MCF 10A (cell line): ENCODE measurements at regions not wholly inside any gene's neighbourhood (a gene's known extent, or its start where the extent isn't known, plus 50 kb on each side); places are given as distances from the start of the nearest gene placed in this dataset.
A peak's percentile ranks its signal among the peaks of the same experiment; 100 is the strongest.

Source experiments
- BruUV-seq: library from RNA; stranded (reverse); fragments of 400-500 nt; replicated peaks from 2 replicates; lab custom pipeline; 2021; lab: Mats Ljungman, UMichigan
- CTCF ChIA-PET: fragments of 300-600 bp; sonication (Branson Sonifier 250); formaldehyde crosslinking; extraction: SDS; loops from one replicate; lab custom pipeline; 2021; ENCODE audit warnings: antibody characterized with exemption, inconsistent platforms; lab: Yijun Ruan, JAX
- POLR2A ChIA-PET: fragments of 300-600, 350-650 bp; sonication (Branson Sonifier 250); formaldehyde crosslinking; extraction: SDS; loops from one replicate; lab custom pipeline; 2020; ENCODE audit warnings: antibody characterized with exemption, inconsistent platforms; lab: Yijun Ruan, JAX
- DNase-seq: peaks from one replicate; pipeline ENCODE4 v3.0.0-alpha.2; 2018; ENCODE audit not compliant: unreplicated experiment
- H3K27ac Mint-ChIP-seq: one replicate; pipeline ENCODE4 v1.8.0; 2022; ENCODE audit warnings: mild to moderate bottlenecking, low read depth, mixed read lengths; ENCODE audit not compliant: unreplicated experiment
- H3K27me3 Mint-ChIP-seq: one replicate; pipeline ENCODE4 v1.8.0; 2022; ENCODE audit warnings: mixed read lengths; ENCODE audit not compliant: insufficient read depth, unreplicated experiment
- H3K36me3 Mint-ChIP-seq: one replicate; pipeline ENCODE4 v1.8.0; 2022; ENCODE audit warnings: mild to moderate bottlenecking, moderate library complexity, mixed read lengths; ENCODE audit not compliant: insufficient read depth, unreplicated experiment
- H3K4me1 Mint-ChIP-seq: one replicate; pipeline ENCODE4 v1.8.0; 2022; ENCODE audit warnings: mixed read lengths; ENCODE audit not compliant: insufficient read depth, unreplicated experiment
- H3K4me3 Mint-ChIP-seq: one replicate; pipeline ENCODE4 v1.8.0; 2022; ENCODE audit warnings: mild to moderate bottlenecking, moderate library complexity, mixed read lengths; ENCODE audit not compliant: unreplicated experiment
- H3K9me3 Mint-ChIP-seq: one replicate; pipeline ENCODE4 v1.8.0; 2022; ENCODE audit warnings: mixed read lengths; ENCODE audit not compliant: unreplicated experiment
- intact Hi-C: fragments of 100-400 bp; cut with micrococcal nuclease; formaldehyde crosslinking; loops from 2 replicates; pipeline ENCODE4 v1.14.1; 2022
- TF ChIP-seq, protein P1 (sequence below): fragments of 200-600 bp; IDR thresholded peaks from one replicate; pipeline ENCODE4 v1.8.0; 2022; ENCODE audit warnings: antibody characterized with exemption, mild to moderate bottlenecking; ENCODE audit not compliant: unreplicated experiment

- Mint-ChIP-seq H3K9me3 (peaks cover 9% of the 10 kb centered on the region), H3K4me3 (no peak overlapping the region), H3K4me1 (no peaks in the 10 kb centered on the region), H3K27ac (no peak overlapping the region), H3K27me3 (no peaks in the 10 kb centered on the region), H3K36me3 (no peaks in the 10 kb centered on the region)
- TF ChIP-seq, protein P1, sequence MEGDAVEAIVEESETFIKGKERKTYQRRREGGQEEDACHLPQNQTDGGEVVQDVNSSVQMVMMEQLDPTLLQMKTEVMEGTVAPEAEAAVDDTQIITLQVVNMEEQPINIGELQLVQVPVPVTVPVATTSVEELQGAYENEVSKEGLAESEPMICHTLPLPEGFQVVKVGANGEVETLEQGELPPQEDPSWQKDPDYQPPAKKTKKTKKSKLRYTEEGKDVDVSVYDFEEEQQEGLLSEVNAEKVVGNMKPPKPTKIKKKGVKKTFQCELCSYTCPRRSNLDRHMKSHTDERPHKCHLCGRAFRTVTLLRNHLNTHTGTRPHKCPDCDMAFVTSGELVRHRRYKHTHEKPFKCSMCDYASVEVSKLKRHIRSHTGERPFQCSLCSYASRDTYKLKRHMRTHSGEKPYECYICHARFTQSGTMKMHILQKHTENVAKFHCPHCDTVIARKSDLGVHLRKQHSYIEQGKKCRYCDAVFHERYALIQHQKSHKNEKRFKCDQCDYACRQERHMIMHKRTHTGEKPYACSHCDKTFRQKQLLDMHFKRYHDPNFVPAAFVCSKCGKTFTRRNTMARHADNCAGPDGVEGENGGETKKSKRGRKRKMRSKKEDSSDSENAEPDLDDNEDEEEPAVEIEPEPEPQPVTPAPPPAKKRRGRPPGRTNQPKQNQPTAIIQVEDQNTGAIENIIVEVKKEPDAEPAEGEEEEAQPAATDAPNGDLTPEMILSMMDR = no peak
- ChIA-PET POLR2A (no interaction called here), CTCF (interaction anchor here (0.6 to 9.3 kb wide), 6 partner anchors 12 to 1401 kb away, joined by 3 to 161 read pairs (median 3); no protein-coding TSS in a partner anchor)
- intact Hi-C loops = loop anchor here (10.0 kb wide), 1 partner anchor 1403 kb away; no protein-coding TSS in a partner anchor
- no TSS peak for BruUV-seq
- DNase-seq = no peak
Observed at GRCh38 chr13:111472083-111472482, 151.6 kb downstream of the TEX29 start.

- TF ChIP-seq, protein P1 = no peak
- intact Hi-C loops = loop anchor here (10.0 kb wide), 1 partner anchor 1402 kb away; no protein-coding TSS in a partner anchor
- DNase-seq = no peak
- BruUV-seq = no TSS peak
- no peaks in the 10 kb centered on the region for H3K4me1 Mint-ChIP-seq
- ChIA-PET POLR2A (no interaction called here), CTCF (interaction anchor here (0.6 to 9.3 kb wide), 9 partner anchors 12 to 1401 kb away, joined by 3 to 161 read pairs (median 8); no protein-coding TSS in a partner anchor)
- H3K27me3 Mint-ChIP-seq = no peaks in the 10 kb centered on the region
- H3K27ac Mint-ChIP-seq = no peak overlapping the region
- H3K4me3 Mint-ChIP-seq = no peak overlapping the region
- peaks cover 4% of the 10 kb centered on the region for H3K9me3 Mint-ChIP-seq
- H3K36me3 Mint-ChIP-seq = no peaks in the 10 kb centered on the region
Observed at GRCh38 chr13:111472559-111473460, 152.4 kb downstream of the TEX29 start.

GRCh38 chr13:111474136-111475002 lies 153.9 kb downstream of the TEX29 start:
- no peak overlapping the region for H3K27ac Mint-ChIP-seq
- H3K4me3 Mint-ChIP-seq = no peak overlapping the region
- DNase-seq = peak; percentile 52
- H3K27me3 Mint-ChIP-seq = peaks cover 13% of the 10 kb centered on the region
- CTCF ChIA-PET = interaction anchor here (0.6 to 9.3 kb wide), 36 partner anchors 8 to 1474 kb away, joined by 3 to 161 read pairs (median 4); no protein-coding TSS in a partner anchor
- no TSS peak for BruUV-seq
- no peaks in the 10 kb centered on the region for H3K36me3 Mint-ChIP-seq
- H3K9me3 Mint-ChIP-seq = no peaks in the 10 kb centered on the region
- intact Hi-C loops = loop anchor here (1.0 to 10.0 kb wide), 3 partner anchors 1036 to 1400 kb away; no protein-coding TSS in a partner anchor
- TF ChIP-seq, protein P1 = peak; percentile 38
- POLR2A ChIA-PET = interaction anchor here (0.6 kb wide), 1 partner anchor 586 kb away, joined by 3 read pairs; no protein-coding TSS in a partner anchor
- no peaks in the 10 kb centered on the region for H3K4me1 Mint-ChIP-seq
